H9 (cell line): ENCODE measurements at regions not wholly inside any gene's neighbourhood (a gene's known extent, or its start where the extent isn't known, plus 50 kb on each side); places are given as distances from the start of the nearest gene placed in this dataset.

Experiments used
- DNase-seq: peaks from one replicate; pipeline ENCODE4 v3.0.0-alpha.2; 2017
- H2AFZ ChIP-seq: one replicate; pipeline ENCODE4 v1.6.1; 2013; ENCODE audit warnings: mild to moderate bottlenecking, low read length, control low read depth, moderate library complexity
- H2AK5ac ChIP-seq: 2 replicates; pipeline ENCODE4 v1.6.1; 2013; ENCODE audit warnings: low read length, control low read depth, mixed read lengths; ENCODE audit not compliant: insufficient read length
- H2BK120ac ChIP-seq: one replicate; pipeline ENCODE4 v1.6.1; 2013; ENCODE audit warnings: low read depth, mild to moderate bottlenecking, low read length, control low read depth, inconsistent platforms; ENCODE audit not compliant: poor library complexity, severe bottlenecking
- H2BK12ac ChIP-seq: 2 replicates; pipeline ENCODE4 v1.6.1; 2013; ENCODE audit warnings: low read length, control low read depth, mixed read lengths, low read depth; ENCODE audit not compliant: insufficient read length
- H2BK15ac ChIP-seq: 2 replicates; pipeline ENCODE4 v1.6.1; 2013; ENCODE audit warnings: low read depth, low read length, control low read depth
- H2BK20ac ChIP-seq: one replicate; pipeline ENCODE4 v1.6.1; 2013; ENCODE audit warnings: low read depth, mild to moderate bottlenecking, low read length, control low read depth, inconsistent platforms; ENCODE audit not compliant: poor library complexity, severe bottlenecking
- H2BK5ac ChIP-seq: 2 replicates; pipeline ENCODE4 v1.6.1; 2013; ENCODE audit warnings: low read length, control low read depth, mixed read lengths; ENCODE audit not compliant: insufficient read length
- H3K14ac ChIP-seq: 2 replicates; pipeline ENCODE4 v1.6.1; 2013; ENCODE audit warnings: low read length, control low read depth; ENCODE audit not compliant: insufficient read depth
- H3K18ac ChIP-seq: 2 replicates; pipeline ENCODE4 v1.6.1; 2013; ENCODE audit warnings: low read depth, mild to moderate bottlenecking, mixed read lengths, low read length, control low read depth; ENCODE audit not compliant: insufficient read length
- H3K23ac ChIP-seq: 2 replicates; pipeline ENCODE4 v1.6.1; 2013; ENCODE audit warnings: low read length, control low read depth, mixed read lengths, low read depth; ENCODE audit not compliant: insufficient read length
- H3K23me2 ChIP-seq: 2 replicates; pipeline ENCODE4 v1.6.1; 2013; ENCODE audit warnings: low read depth, mild to moderate bottlenecking, mixed read lengths, low read length, control low read depth; ENCODE audit not compliant: insufficient read length, poor library complexity, severe bottlenecking
- H3K27ac ChIP-seq: 2 replicates; pipeline ENCODE4 v1.5.1; 2013; ENCODE audit warnings: low read length, control low read depth, mixed read lengths, low read depth; ENCODE audit not compliant: insufficient read length
- H3K27me3 ChIP-seq: 2 replicates; pipeline ENCODE4 v1.6.1; 2013; ENCODE audit warnings: low read length, control low read depth, inconsistent platforms; ENCODE audit not compliant: insufficient read depth
- H3K4ac ChIP-seq: 2 replicates; pipeline ENCODE4 v1.6.1; 2013; ENCODE audit warnings: low read depth, mild to moderate bottlenecking, control low read depth, inconsistent platforms, low read length, moderate library complexity
- H3K4me1 ChIP-seq: 2 replicates; pipeline ENCODE4 v1.6.1; 2013; ENCODE audit warnings: low read length, control low read depth, inconsistent platforms; ENCODE audit not compliant: insufficient read depth
- H3K4me2 ChIP-seq: 2 replicates; pipeline ENCODE4 v1.6.1; 2013; ENCODE audit warnings: low read length, control low read depth, mixed read lengths; ENCODE audit not compliant: insufficient read length, insufficient read depth
- H3K56ac ChIP-seq: 2 replicates; pipeline ENCODE4 v1.6.1; 2013; ENCODE audit warnings: low read depth, mild to moderate bottlenecking, mixed read lengths, low read length, control low read depth; ENCODE audit not compliant: insufficient read length
- H3K79me1 ChIP-seq: 2 replicates; pipeline ENCODE4 v1.6.1; 2013; ENCODE audit warnings: low read depth, mild to moderate bottlenecking, moderate library complexity, low read length, control low read depth, inconsistent platforms; ENCODE audit not compliant: insufficient read depth, poor library complexity, severe bottlenecking
- H3K79me2 ChIP-seq: 2 replicates; pipeline ENCODE4 v1.6.1; 2013; ENCODE audit warnings: low read length, control low read depth, inconsistent platforms; ENCODE audit not compliant: insufficient read depth
- H3K9ac ChIP-seq: 2 replicates; pipeline ENCODE4 v1.6.1; 2013; ENCODE audit warnings: low read length, control low read depth, mixed read lengths; ENCODE audit not compliant: insufficient read length; ENCODE audit errors: extremely low read depth
- H3K9me3 ChIP-seq: one replicate; pipeline ENCODE4 v1.6.1; 2013; ENCODE audit warnings: low read depth, low read length, inconsistent platforms; ENCODE audit not compliant: control insufficient read depth
- H3T11ph ChIP-seq: one replicate; pipeline ENCODE4 v1.6.1; 2013; ENCODE audit warnings: mild to moderate bottlenecking, low read length, control low read depth, inconsistent platforms
- H4K20me1 ChIP-seq: one replicate; pipeline ENCODE4 v1.6.1; 2013; ENCODE audit not compliant: control insufficient read depth, insufficient read length, insufficient read depth
- H4K5ac ChIP-seq: 2 replicates; pipeline ENCODE4 v1.6.1; 2013; ENCODE audit warnings: low read depth, mild to moderate bottlenecking, mixed read lengths, low read length, control low read depth; ENCODE audit not compliant: insufficient read length
- H4K8ac ChIP-seq: replicated peaks from 2 replicates; pipeline ENCODE4 v1.6.1; 2013; ENCODE audit warnings: low read length, control low read depth, mixed read lengths, low read depth; ENCODE audit not compliant: insufficient read length
- H4K91ac ChIP-seq: 2 replicates; pipeline ENCODE4 v1.6.1; 2013; ENCODE audit warnings: low read depth, mild to moderate bottlenecking, moderate library complexity, mixed read lengths, low read length, control low read depth; ENCODE audit not compliant: insufficient read length
- H3K27ac Mint-ChIP-seq, 3 experiments: 2 replicates in 2 of 3; 3 replicates in 1 of 3; pipeline ENCODE4 v1.8.0; 2020 to 2021; ENCODE audit warnings: mixed read lengths in 3 of 3, mild to moderate bottlenecking in 1 of 3, moderate library complexity in 1 of 3
- H3K27me3 Mint-ChIP-seq: 2 replicates; pipeline ENCODE4 v1.8.0; 2021; ENCODE audit warnings: low read depth, mild to moderate bottlenecking, moderate library complexity, mixed read lengths
- H3K36me3 Mint-ChIP-seq, 3 experiments: 2 replicates in 2 of 3; 3 replicates in 1 of 3; pipeline ENCODE4 v1.8.0; 2020 to 2021; ENCODE audit warnings: low read depth in 3 of 3, mixed read lengths in 3 of 3; ENCODE audit not compliant: insufficient read depth in 1 of 3
- H3K4me1 Mint-ChIP-seq, 2 experiments: 2 replicates each; pipeline ENCODE4 v1.8.0; 2020; ENCODE audit warnings: mixed read lengths in 2 of 2
- H3K4me3 Mint-ChIP-seq, 2 experiments: 2 replicates in 1 of 2; 3 replicates in 1 of 2; pipeline ENCODE4 v1.8.0; 2020 to 2021; ENCODE audit warnings: mild to moderate bottlenecking in 2 of 2, mixed read lengths in 2 of 2, moderate library complexity in 1 of 2
- H3K9me3 Mint-ChIP-seq, 2 experiments: 2 replicates in 1 of 2; 3 replicates in 1 of 2; pipeline ENCODE4 v1.8.0; 2020; ENCODE audit warnings: mild to moderate bottlenecking in 2 of 2, mixed read lengths in 2 of 2, moderate library complexity in 1 of 2
- CTCF ChIP-seq: fragments of 200-600 bp; sonication (generic); conservative IDR thresholded peaks from 3 replicates; pipeline ENCODE4 v1.8.0; 2021; ENCODE audit warnings: antibody characterized with exemption, mild to moderate bottlenecking
- WGBS: extraction: QIAGEN DNeasy Blood & Tissue Kit; methylation state at CpG from one replicate; pipeline ENCODE4 v1.1.7; 2013; ENCODE audit warnings: missing lambda C conversion rate, low lambda C conversion rate, mixed read lengths; ENCODE audit not compliant: insufficient read length; ENCODE audit errors: extremely low coverage; 5-methylcytosine and 5-hydroxymethylcytosine counted together

GRCh38 chr3:67289626-67290025 lies 291.5 kb downstream of the KBTBD8 start:
- Mint-ChIP-seq H3K4me1 (0 out of 4 replicates have a peak, but pooled peaks cover 0 to 3% of the 10 kb centered on the region in 2 experiments), H3K9me3 (no peaks in the 10 kb centered on the region), H3K27ac (no peak overlapping the region), H3K4me3 (no peak overlapping the region), H3K27me3 (no peaks in the 10 kb centered on the region), H3K36me3 (no peaks in the 10 kb centered on the region)
- no peak for DNase-seq
- Histone ChIP-seq H3K79me2 (no peaks in the 10 kb centered on the region), H2BK15ac (no peak overlapping the region), H4K5ac (no peak overlapping the region), H3K4me1 (no peaks in the 10 kb centered on the region; the same call in 1 of the 2 replicates), H3K14ac (no peak overlapping the region), H3K4me2 (no peak overlapping the region), H2BK5ac (no peak overlapping the region), H3K18ac (no peak overlapping the region), H2AK5ac (no peak overlapping the region), H3K23me2 (no peaks in the 10 kb centered on the region), H3K23ac (no peak overlapping the region), H3K4ac (no peak overlapping the region), H3K56ac (no peak overlapping the region), H3K79me1 (no peaks in the 10 kb centered on the region), H3K9me3 (no peaks in the 10 kb centered on the region), H2BK20ac (no peak overlapping the region), H3K27ac (no peak overlapping the region), H4K8ac (no peak overlapping the region), H3K27me3 (no peaks in the 10 kb centered on the region), H3T11ph (no peak overlapping the region), H4K91ac (no peak overlapping the region), H2BK120ac (no peak overlapping the region), H2AFZ (no peak overlapping the region), H3K9ac (no peak overlapping the region), H4K20me1 (no peaks in the 10 kb centered on the region), H2BK12ac (no peak overlapping the region)
- WGBS = no CpG with 5 or more reads among the region's 1 CpG
- TF ChIP-seq CTCF = no peak
